PC-3 (cell line): ENCODE measurements at regions not wholly inside any gene's neighbourhood (a gene's known extent, or its start where the extent isn't known, plus 50 kb on each side); places are given as distances from the start of the nearest gene placed in this dataset.
"Not testable (repeated sequence)": the region's sequence is repeated elsewhere in the genome, so short reads cannot be mapped to it uniquely, and the experiment has no call there.

Source experiments
- ATAC-seq: fragments of 200-7000 bp; cut with Tn5 transposase; 2 replicates; pipeline ENCODE4 v1.9.1; 2020; ENCODE audit warnings: mild to moderate bottlenecking, moderate library complexity
- BruUV-seq: library from RNA; stranded (reverse); fragments of 400-500 nt; replicated peaks from 2 replicates; lab custom pipeline; 2021; lab: Mats Ljungman, UMichigan
- CTCF ChIA-PET: fragments of 300-600 bp; sonication (Branson Sonifier 250); formaldehyde crosslinking; loops from one replicate; lab custom pipeline; 2022; ENCODE audit warnings: antibody characterized with exemption; lab: Charles Lee
- POLR2A ChIA-PET: fragments of 300-600 bp; sonication (Branson Sonifier 250); formaldehyde crosslinking; loops from one replicate; lab custom pipeline; 2022; ENCODE audit warnings: antibody characterized with exemption; ENCODE audit not compliant: unreplicated experiment; lab: Charles Lee
- DNase-seq: peaks from one replicate; pipeline ENCODE4 v3.0.0-alpha.2; 2015
- H2AFZ ChIP-seq: fragments of 300-600 bp; sonication (generic); 2 replicates; pipeline ENCODE4 v1.6.0; 2016; ENCODE audit warnings: antibody characterized with exemption, low read length
- H3F3A ChIP-seq: fragments of 300-600 bp; sonication (generic); one replicate; pipeline ENCODE4 v1.6.0; 2017; ENCODE audit warnings: antibody characterized with exemption, low read length, control low read depth, mild to moderate bottlenecking; ENCODE audit not compliant: unreplicated experiment
- H3K27ac ChIP-seq: fragments of 300-600 bp; sonication (generic); 2 replicates; pipeline ENCODE4 v1.5.1; 2016; ENCODE audit warnings: mild to moderate bottlenecking, low read length
- H3K27me3 ChIP-seq: fragments of 300-600 bp; sonication (generic); 2 replicates; pipeline ENCODE4 v1.6.1; 2016; ENCODE audit warnings: low read length, mixed read lengths
- H3K36me3 ChIP-seq: fragments of 300-600 bp; sonication (generic); 2 replicates; pipeline ENCODE4 v1.6.1; 2016; ENCODE audit warnings: low read depth, mixed run types, low read length, mixed read lengths
- H3K4me1 ChIP-seq: fragments of 300-600 bp; sonication (generic); 2 replicates; pipeline ENCODE4 v1.5.1; 2016; ENCODE audit warnings: low read length; ENCODE audit not compliant: insufficient read depth
- H3K4me2 ChIP-seq: fragments of 300-600 bp; sonication (generic); 2 replicates; pipeline ENCODE4 v1.6.0; 2016; ENCODE audit warnings: low read length
- H3K4me3 ChIP-seq: fragments of 300-600 bp; sonication (generic); 2 replicates; pipeline ENCODE4 v1.5.1; 2016; ENCODE audit warnings: mild to moderate bottlenecking, low read length, mixed read lengths
- H3K79me2 ChIP-seq: fragments of 300-600 bp; sonication (generic); 2 replicates; pipeline ENCODE4 v1.6.1; 2017; ENCODE audit warnings: low read length, mixed read lengths
- H3K9ac ChIP-seq: fragments of 300-600 bp; sonication (generic); 2 replicates; pipeline ENCODE4 v1.6.0; 2016; ENCODE audit warnings: mild to moderate bottlenecking, low read length
- H3K9me2 ChIP-seq: fragments of 300-600 bp; sonication (generic); replicated peaks from 2 replicates; pipeline ENCODE4 v1.6.1; 2016; ENCODE audit warnings: mixed run types, low read length, mixed read lengths
- H3K9me3 ChIP-seq: fragments of 300-600 bp; sonication (generic); 2 replicates; pipeline ENCODE4 v1.6.1; 2016; ENCODE audit warnings: low read length, mixed read lengths
- H4K20me1 ChIP-seq: fragments of 300-600 bp; sonication (generic); 2 replicates; pipeline ENCODE4 v1.6.1; 2016; ENCODE audit warnings: low read length, mixed read lengths
- CTCF ChIP-seq: fragments of 300-600 bp; sonication (generic); conservative IDR thresholded peaks from 2 replicates; pipeline ENCODE4 v1.5.1; 2017; ENCODE audit warnings: antibody characterized with exemption, low read depth, mild to moderate bottlenecking, low read length
- EZH2 ChIP-seq: fragments of 300-600 bp; sonication (generic); IDR thresholded peaks from one replicate; pipeline ENCODE4 v1.6.1; 2017; ENCODE audit warnings: antibody characterized with exemption, mild to moderate bottlenecking, low read length; ENCODE audit not compliant: unreplicated experiment
- EZH2phosphoT487 ChIP-seq: fragments of 300-600 bp; sonication (generic); IDR thresholded peaks from 2 replicates; pipeline ENCODE4 v1.6.1; 2018; ENCODE audit warnings: mild to moderate bottlenecking, antibody characterized with exemption, low read length, borderline replicate concordance
- intact Hi-C: fragments of 100-400 bp; cut with micrococcal nuclease; formaldehyde crosslinking; loops from 2 replicates; pipeline ENCODE4 v1.9.0; 2023

GRCh38 chr21:24420689-24421088 lies 1186.6 kb downstream of the MRPL39 start:
- Histone ChIP-seq H3K27ac (no peak overlapping the region), H3K36me3 (no peaks in the 10 kb centered on the region), H3F3A (no peaks in the 10 kb centered on the region), H3K4me3 (no peak overlapping the region), H3K9me3 (peaks cover 16% of the 10 kb centered on the region), H3K9me2 (no peaks in the 10 kb centered on the region), H3K79me2 (no peaks in the 10 kb centered on the region), H3K27me3 (no peaks in the 10 kb centered on the region), H3K4me2 (no peak overlapping the region), H3K4me1 (no peaks in the 10 kb centered on the region), H2AFZ (no peak overlapping the region), H3K9ac (no peak overlapping the region), H4K20me1 (no peaks in the 10 kb centered on the region)
- TF ChIP-seq EZH2 (no peak), EZH2phosphoT487 (no peak), CTCF (no peak)
- no peak for ATAC-seq
- BruUV-seq: no TSS peak
- CTCF ChIA-PET: no interaction called here
- intact Hi-C loops: no loop called here
- POLR2A ChIA-PET: no interaction called here
- no peak for DNase-seq

DNA sequence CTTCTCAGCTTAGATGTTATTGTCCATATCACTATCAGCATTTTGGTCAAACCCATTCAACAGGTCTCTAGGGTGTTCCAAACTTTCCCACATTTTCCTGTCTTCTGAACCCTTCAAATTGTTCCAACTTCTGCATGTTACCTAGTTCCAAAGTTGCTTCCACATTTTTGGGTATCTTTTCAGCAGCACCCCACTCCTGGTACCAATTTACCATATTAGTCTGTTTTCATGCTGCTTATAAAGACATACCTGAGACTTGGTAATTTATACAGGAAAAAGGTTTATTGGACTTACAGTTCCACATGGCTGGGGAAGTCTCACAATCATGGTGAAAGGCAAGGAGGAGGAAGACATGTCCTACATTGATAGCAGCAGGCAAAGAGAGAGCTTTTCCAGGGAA lies 1187.6 kb downstream of the MRPL39 start:
- H4K20me1 ChIP-seq, H3F3A ChIP-seq, POLR2A ChIA-PET, CTCF ChIA-PET, H3K4me3 ChIP-seq, DNase-seq, H3K4me2 ChIP-seq, intact Hi-C loops, BruUV-seq, H3K9me2 ChIP-seq, H3K36me3 ChIP-seq, H3K79me2 ChIP-seq, H3K27ac ChIP-seq, H2AFZ ChIP-seq, ATAC-seq, H3K9ac ChIP-seq, H3K27me3 ChIP-seq, H3K4me1 ChIP-seq: not testable (repeated sequence)
- H3K9me3 ChIP-seq: peaks cover 16% of the 10 kb centered on the region

GRCh38 chr21:24418671-24419070 lies 1188.6 kb downstream of the MRPL39 start:
- no peaks in the 10 kb centered on the region for H3K79me2 ChIP-seq
- H3K36me3 ChIP-seq: no peaks in the 10 kb centered on the region
- no peak for ATAC-seq
- CTCF ChIA-PET: no interaction called here
- intact Hi-C loops: no loop called here
- H3K4me1 ChIP-seq: no peaks in the 10 kb centered on the region
- DNase-seq: no peak
- H3K9ac ChIP-seq: no peak overlapping the region
- no peak overlapping the region for H3K27ac ChIP-seq
- no peaks in the 10 kb centered on the region for H4K20me1 ChIP-seq
- TF ChIP-seq EZH2: no peak
- TF ChIP-seq EZH2phosphoT487: no peak
- no peak for TF ChIP-seq CTCF
- no peaks in the 10 kb centered on the region for H3K27me3 ChIP-seq
- H3K4me2 ChIP-seq: no peak overlapping the region
- H3F3A ChIP-seq: no peaks in the 10 kb centered on the region
- H2AFZ ChIP-seq: no peak overlapping the region
- POLR2A ChIA-PET: no interaction called here
- H3K4me3 ChIP-seq: no peak overlapping the region
- BruUV-seq: no TSS peak
- no peaks in the 10 kb centered on the region for H3K9me2 ChIP-seq
- peaks cover 16% of the 10 kb centered on the region for H3K9me3 ChIP-seq
